NCI-H1092 treated with DMSO at 0.1 percent for 48 hours (cell line): ENCODE measurements at regions not wholly inside any gene's neighbourhood (a gene's known extent, or its start where the extent isn't known, plus 50 kb on each side); places are given as distances from the start of the nearest gene placed in this dataset.

Source experiments
- DNase-seq: peaks from one replicate; lab custom pipeline; 2025; lab: John Stamatoyannopoulos, UW

GRCh38 chr20:6886065-6886729 lies 118.7 kb downstream of the BMP2 start:
- DNase-seq: peak; percentile 23

GRCh38 chr20:6887966-6888365 lies 120.5 kb downstream of the BMP2 start:
- no peak for DNase-seq

GRCh38 chr20:6888736-6889395 lies 121.4 kb downstream of the BMP2 start:
- DNase-seq: no peak

- DNase-seq: no peak
Measured at GRCh38 chr20:6892724-6893123, 125.2 kb downstream of the BMP2 start.

- DNase-seq: no peak
Measured at GRCh38 chr20:6898928-6899327, 131.4 kb downstream of the BMP2 start.

GRCh38 chr20:6906871-6907270 lies 139.4 kb downstream of the BMP2 start:
- DNase-seq: no peak

- DNase-seq: no peak
Measured at GRCh38 chr20:6908673-6909072, 141.2 kb downstream of the BMP2 start.

- DNase-seq: no peak
Measured at GRCh38 chr20:6909608-6910007, 142.1 kb downstream of the BMP2 start.

GRCh38 chr20:6914986-6915385 lies 147.5 kb downstream of the BMP2 start:
- no peak for DNase-seq

- DNase-seq: no peak
Measured at GRCh38 chr20:6916938-6917337, 149.5 kb downstream of the BMP2 start.

- no peak for DNase-seq
Measured at GRCh38 chr20:6919792-6920468, 152.4 kb downstream of the BMP2 start.

GRCh38 chr20:6920991-6921613 lies 153.6 kb downstream of the BMP2 start:
- no peak for DNase-seq

GRCh38 chr20:6921717-6922386 lies 154.4 kb downstream of the BMP2 start:
- no peak for DNase-seq

GRCh38 chr20:6924681-6925080 lies 157.2 kb downstream of the BMP2 start:
- no peak for DNase-seq

GRCh38 chr20:6925744-6926278 lies 158.3 kb downstream of the BMP2 start:
- DNase-seq: no peak

GRCh38 chr20:6940048-6940447 lies 172.6 kb downstream of the BMP2 start:
- DNase-seq: no peak

- DNase-seq: no peak
Measured at GRCh38 chr20:6940876-6941275, 173.4 kb downstream of the BMP2 start.

GRCh38 chr20:6941571-6941970 lies 174.1 kb downstream of the BMP2 start:
- DNase-seq: no peak

- DNase-seq: no peak
Measured at GRCh38 chr20:6942266-6942665, 174.8 kb downstream of the BMP2 start.

GRCh38 chr20:6944292-6944691 lies 176.8 kb downstream of the BMP2 start:
- DNase-seq: no peak

GRCh38 chr20:6953611-6954010 lies 186.1 kb downstream of the BMP2 start:
- DNase-seq: no peak

GRCh38 chr20:6954219-6954618 lies 186.7 kb downstream of the BMP2 start:
- no peak for DNase-seq
